Left lung (tissue), 4 donors: ENCODE measurements at regions not wholly inside any gene's neighbourhood (a gene's known extent, or its start where the extent isn't known, plus 50 kb on each side); places are given as distances from the start of the nearest gene placed in this dataset.

Experiments used
- ATAC-seq: fragments of 200-7000 bp; cut with Tn5 transposase; one replicate; pipeline ENCODE4 v1.9.1; 2020; ENCODE audit warnings: moderate library complexity
- DNase-seq, 4 donors: peaks; one replicate each; pipeline ENCODE4 v3.0.0-alpha.2; 2013 to 2020
- H3K27ac ChIP-seq, 2 donors: fragments of 200-600 bp; sonication (generic) in 1 of 2; one replicate each; pipeline versions ENCODE4 v1.5.0 to v1.8.0; 2020 to 2021
- H3K27me3 ChIP-seq, 2 donors: fragments of 200-600 bp; sonication (generic) in 1 of 2; one replicate each; pipeline versions ENCODE4 v1.5.0 to v1.8.0; 2020 to 2021
- H3K36me3 ChIP-seq, 2 donors: fragments of 200-600 bp; sonication (generic) in 1 of 2; one replicate each; pipeline versions ENCODE4 v1.5.0 to v1.8.0; 2020 to 2021
- H3K4me1 ChIP-seq, 2 donors: fragments of 200-600 bp; one replicate each; pipeline ENCODE4 v1.8.0; 2021
- H3K4me3 ChIP-seq, 2 donors: fragments of 200-600 bp; sonication (generic) in 1 of 2; one replicate each; pipeline versions ENCODE4 v1.5.0 to v1.8.0; 2020 to 2021; ENCODE audit warnings: mild to moderate bottlenecking in 1 of 2
- H3K9me3 ChIP-seq, 2 donors: fragments of 200-600 bp; sonication (generic) in 1 of 2; one replicate each; pipeline versions ENCODE4 v1.5.0 to v1.8.0; 2020 to 2021
- intact Hi-C, 2 donors: fragments of 100-400 bp; cut with DNase I; formaldehyde crosslinking; loops; one replicate each; pipeline versions ENCODE4 v1.11.2 to v1.14.2; 2022
- TF ChIP-seq, protein P1 (sequence below), 2 donors: fragments of 200-600 bp; sonication (generic) in 1 of 2; IDR thresholded peaks; one replicate each; pipeline versions ENCODE4 v1.5.0 to v1.8.0; 2021; ENCODE audit warnings: antibody characterized with exemption in 2 of 2
- donor health status: DM: no; HTN: yes; CAD: no.
- donor health status: DM: no; HTN: no; CAD: no.

DNA sequence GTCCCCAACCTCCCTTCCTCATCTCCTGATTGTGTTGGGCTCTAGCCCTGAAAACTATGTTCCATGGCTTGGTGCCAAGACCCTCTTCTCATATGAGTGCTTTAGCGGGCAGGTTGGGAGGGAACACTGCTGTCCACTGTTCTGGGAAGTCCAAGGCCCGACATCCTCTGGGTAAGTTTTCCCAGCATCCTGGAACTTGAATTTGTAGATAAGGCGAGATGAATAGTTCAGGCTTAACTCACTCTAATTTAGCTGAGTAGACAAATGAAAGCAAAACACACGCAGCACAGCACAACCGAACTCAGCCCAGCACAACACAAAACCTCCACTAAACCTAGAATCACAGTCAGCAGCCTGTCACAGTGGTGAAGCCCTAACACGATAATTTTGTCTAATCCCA lies 95.3 kb upstream of the SLC28A3 start:
- ATAC-seq (peak; percentile 16), DNase-seq (no peak)
- H3K36me3 ChIP-seq, result no peaks in the 10 kb centered on the region
- H3K27ac ChIP-seq, result no peak overlapping the region
- no peaks in the 10 kb centered on the region for H3K9me3 ChIP-seq
- no peaks in the 10 kb centered on the region for H3K4me1 ChIP-seq
- intact Hi-C loops, result no loop called here
- no peaks in the 10 kb centered on the region for H3K27me3 ChIP-seq
- no peak overlapping the region for H3K4me3 ChIP-seq
- TF ChIP-seq, protein P1, sequence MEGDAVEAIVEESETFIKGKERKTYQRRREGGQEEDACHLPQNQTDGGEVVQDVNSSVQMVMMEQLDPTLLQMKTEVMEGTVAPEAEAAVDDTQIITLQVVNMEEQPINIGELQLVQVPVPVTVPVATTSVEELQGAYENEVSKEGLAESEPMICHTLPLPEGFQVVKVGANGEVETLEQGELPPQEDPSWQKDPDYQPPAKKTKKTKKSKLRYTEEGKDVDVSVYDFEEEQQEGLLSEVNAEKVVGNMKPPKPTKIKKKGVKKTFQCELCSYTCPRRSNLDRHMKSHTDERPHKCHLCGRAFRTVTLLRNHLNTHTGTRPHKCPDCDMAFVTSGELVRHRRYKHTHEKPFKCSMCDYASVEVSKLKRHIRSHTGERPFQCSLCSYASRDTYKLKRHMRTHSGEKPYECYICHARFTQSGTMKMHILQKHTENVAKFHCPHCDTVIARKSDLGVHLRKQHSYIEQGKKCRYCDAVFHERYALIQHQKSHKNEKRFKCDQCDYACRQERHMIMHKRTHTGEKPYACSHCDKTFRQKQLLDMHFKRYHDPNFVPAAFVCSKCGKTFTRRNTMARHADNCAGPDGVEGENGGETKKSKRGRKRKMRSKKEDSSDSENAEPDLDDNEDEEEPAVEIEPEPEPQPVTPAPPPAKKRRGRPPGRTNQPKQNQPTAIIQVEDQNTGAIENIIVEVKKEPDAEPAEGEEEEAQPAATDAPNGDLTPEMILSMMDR (IDR thresholded peaks at IDR 0.05), result no peak

DNA sequence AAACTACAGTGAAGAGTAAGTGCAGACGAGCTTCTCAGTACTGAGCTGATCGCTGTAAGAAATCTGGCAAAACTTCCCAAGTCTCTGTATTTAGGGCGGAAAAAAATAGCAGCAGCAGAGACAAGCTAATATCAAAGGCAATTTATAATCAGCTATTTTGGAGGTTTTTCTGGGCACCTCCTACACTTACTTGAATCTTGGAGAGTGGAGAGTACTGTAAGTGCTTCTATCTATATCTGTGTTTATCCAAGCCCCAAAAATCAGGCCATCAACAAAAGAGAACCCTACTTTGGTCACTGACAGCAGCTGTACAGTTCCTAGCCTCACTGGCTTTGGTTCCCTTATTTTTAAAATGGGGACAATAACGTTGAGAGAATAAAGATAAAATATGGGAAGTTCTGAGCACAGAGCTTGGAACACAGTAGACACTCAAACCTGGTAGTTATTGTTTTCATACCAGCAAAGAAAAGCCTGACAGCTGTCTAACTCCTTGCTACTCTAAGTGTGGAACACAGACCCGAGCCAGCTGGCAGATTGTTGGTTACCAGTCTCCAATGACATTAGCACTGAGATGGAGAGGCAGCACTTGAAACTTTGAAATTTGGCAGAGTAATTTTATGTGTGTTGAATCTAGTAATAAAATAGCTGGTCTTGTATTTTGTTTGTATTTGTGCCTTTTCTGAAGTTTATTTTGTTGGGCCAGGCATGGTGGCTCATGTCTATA lies 96.0 kb upstream of the SLC28A3 start:
- TF ChIP-seq, protein P1 (IDR thresholded peaks at IDR 0.05), result no peak
- H3K36me3 ChIP-seq, result no peaks in the 10 kb centered on the region
- intact Hi-C loops, result no loop called here
- DNase-seq (no peak), ATAC-seq (peak; percentile 40)
- H3K4me3 ChIP-seq, result no peak overlapping the region
- no peak overlapping the region for H3K27ac ChIP-seq
- no peaks in the 10 kb centered on the region for H3K9me3 ChIP-seq
- no peaks in the 10 kb centered on the region for H3K27me3 ChIP-seq
- no peaks in the 10 kb centered on the region for H3K4me1 ChIP-seq

DNA sequence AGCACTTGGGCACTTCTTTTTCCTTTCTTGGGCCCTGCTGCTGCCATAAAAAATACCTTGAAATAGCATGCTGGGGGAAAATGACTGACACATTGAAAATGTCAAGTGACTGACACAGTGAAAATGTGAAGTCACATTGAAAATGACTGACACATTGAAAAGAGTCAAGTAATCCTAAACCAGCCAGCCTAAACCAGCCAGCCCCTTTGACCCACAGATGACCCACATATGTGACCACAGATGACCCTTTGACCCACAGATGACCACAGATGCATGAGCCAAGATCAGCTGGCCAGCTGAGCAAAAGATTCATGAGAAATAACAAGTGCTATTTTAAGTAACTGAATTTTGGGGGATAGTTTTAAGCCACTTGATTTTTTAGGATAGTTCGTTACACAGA lies 97.8 kb upstream of the SLC28A3 start:
- Histone ChIP-seq H3K27ac (no peak overlapping the region), H3K27me3 (no peaks in the 10 kb centered on the region), H3K9me3 (no peaks in the 10 kb centered on the region), H3K4me1 (no peaks in the 10 kb centered on the region), H3K4me3 (no peak overlapping the region), H3K36me3 (no peaks in the 10 kb centered on the region)
- no peak for ATAC-seq
- TF ChIP-seq, protein P1 (IDR thresholded peaks at IDR 0.05), result no peak
- DNase-seq, result no peak
- intact Hi-C loops, result no loop called here

DNA sequence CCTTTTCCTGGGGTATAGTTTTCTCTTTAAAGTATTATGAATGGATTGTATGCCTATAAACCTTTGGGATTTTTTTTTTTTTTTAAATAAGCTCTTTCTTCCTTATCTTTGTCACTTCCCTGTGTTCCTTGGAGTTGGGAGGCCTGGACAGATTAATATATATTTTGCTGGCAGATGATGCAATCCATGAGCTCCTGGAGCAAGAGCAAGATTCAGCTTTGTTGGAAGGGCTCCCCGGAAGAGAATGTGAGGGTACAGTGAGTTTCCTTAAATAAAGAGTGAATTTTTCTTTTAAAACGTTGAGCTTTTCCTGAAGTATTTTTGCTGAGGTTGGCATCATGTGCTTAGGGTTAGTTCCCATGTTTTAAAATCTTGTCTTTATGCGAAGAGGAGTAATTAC lies 98.7 kb upstream of the SLC28A3 start:
- DNase-seq (no peak), ATAC-seq (no peak)
- Histone ChIP-seq H3K27me3 (no peaks in the 10 kb centered on the region), H3K4me1 (no peaks in the 10 kb centered on the region), H3K27ac (no peak overlapping the region), H3K9me3 (no peaks in the 10 kb centered on the region), H3K36me3 (no peaks in the 10 kb centered on the region), H3K4me3 (no peak overlapping the region)
- intact Hi-C loops, result no loop called here
- TF ChIP-seq, protein P1 (IDR thresholded peaks at IDR 0.05), result no peak

DNA sequence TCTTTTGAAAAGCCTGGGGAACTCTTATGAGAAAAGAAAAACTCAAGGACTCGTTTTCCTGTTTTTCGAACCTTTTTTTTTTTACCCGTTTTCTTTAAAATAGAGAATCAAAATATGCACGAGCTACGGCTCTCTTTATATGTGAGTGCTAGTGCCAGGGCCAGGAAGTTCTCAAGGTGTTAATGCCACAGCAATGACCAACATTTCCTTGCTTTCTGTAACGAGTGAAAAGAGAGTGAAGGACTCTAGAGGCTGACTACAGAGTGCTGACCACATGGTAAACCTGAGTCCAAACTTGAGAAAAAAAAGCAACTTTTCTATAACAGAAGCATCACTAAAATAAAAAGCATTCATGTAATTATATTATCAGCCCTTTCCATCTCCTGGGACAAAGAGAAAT lies 102.2 kb upstream of the SLC28A3 start:
- Histone ChIP-seq H3K4me3 (no peak overlapping the region), H3K4me1 (no peaks in the 10 kb centered on the region), H3K36me3 (no peaks in the 10 kb centered on the region), H3K9me3 (no peaks in the 10 kb centered on the region), H3K27me3 (no peaks in the 10 kb centered on the region), H3K27ac (no peak overlapping the region)
- no peak for DNase-seq
- ATAC-seq, result no peak
- intact Hi-C loops, result no loop called here
- TF ChIP-seq, protein P1 (IDR thresholded peaks at IDR 0.05), result no peak
